Fibroblast of mammary gland (primary cell): ENCODE measurements at regions not wholly inside any gene's neighbourhood (a gene's known extent, or its start where the extent isn't known, plus 50 kb on each side); places are given as distances from the start of the nearest gene placed in this dataset.

Experiments
- DNase-seq: peaks from one replicate; pipeline ENCODE4 v3.0.0-alpha.2; 2010; ENCODE audit warnings: low read depth
- H3K4me3 ChIP-seq: 2 replicates; pipeline ENCODE4 v1.5.1; 2011; ENCODE audit warnings: low read depth, mild to moderate bottlenecking, low read length, moderate library complexity; ENCODE audit not compliant: control insufficient read depth
- TF ChIP-seq, protein P1 (sequence below): conservative IDR thresholded peaks from 2 replicates; pipeline ENCODE4 v1.5.1; 2011; ENCODE audit warnings: low read depth, low read length, inconsistent platforms; ENCODE audit not compliant: control insufficient read depth, insufficient read depth

- TF ChIP-seq, protein P1, sequence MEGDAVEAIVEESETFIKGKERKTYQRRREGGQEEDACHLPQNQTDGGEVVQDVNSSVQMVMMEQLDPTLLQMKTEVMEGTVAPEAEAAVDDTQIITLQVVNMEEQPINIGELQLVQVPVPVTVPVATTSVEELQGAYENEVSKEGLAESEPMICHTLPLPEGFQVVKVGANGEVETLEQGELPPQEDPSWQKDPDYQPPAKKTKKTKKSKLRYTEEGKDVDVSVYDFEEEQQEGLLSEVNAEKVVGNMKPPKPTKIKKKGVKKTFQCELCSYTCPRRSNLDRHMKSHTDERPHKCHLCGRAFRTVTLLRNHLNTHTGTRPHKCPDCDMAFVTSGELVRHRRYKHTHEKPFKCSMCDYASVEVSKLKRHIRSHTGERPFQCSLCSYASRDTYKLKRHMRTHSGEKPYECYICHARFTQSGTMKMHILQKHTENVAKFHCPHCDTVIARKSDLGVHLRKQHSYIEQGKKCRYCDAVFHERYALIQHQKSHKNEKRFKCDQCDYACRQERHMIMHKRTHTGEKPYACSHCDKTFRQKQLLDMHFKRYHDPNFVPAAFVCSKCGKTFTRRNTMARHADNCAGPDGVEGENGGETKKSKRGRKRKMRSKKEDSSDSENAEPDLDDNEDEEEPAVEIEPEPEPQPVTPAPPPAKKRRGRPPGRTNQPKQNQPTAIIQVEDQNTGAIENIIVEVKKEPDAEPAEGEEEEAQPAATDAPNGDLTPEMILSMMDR, result no peak
- no peak for DNase-seq
- H3K4me3 ChIP-seq, result no peak overlapping the region
Observed at GRCh38 chr3:25894101-25894500, 104.2 kb downstream of the OXSM start.

DNA sequence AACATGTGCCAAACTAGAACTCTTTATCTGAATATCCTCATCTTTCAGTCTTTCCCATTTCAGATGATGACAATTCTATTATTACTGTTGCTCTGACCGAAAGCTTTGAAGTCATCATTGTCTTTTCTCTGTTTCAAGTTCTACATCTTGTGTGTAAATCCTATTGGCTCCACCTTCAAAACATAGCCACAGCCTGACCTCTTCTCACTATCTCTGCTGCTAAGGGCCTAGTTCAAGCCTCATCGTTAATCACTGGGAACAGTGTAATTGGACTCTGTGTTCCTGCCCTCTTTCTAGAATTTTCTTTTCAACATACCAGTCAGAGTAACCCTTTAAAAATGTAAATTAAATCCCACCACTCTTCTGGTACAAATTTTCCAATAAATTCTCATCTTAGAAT lies 105.1 kb downstream of the OXSM start:
- H3K4me3 ChIP-seq, result no peak overlapping the region
- DNase-seq, result no peak
- TF ChIP-seq, protein P1, result no peak

- H3K4me3 ChIP-seq, result no peak overlapping the region
- peak; percentile 47 for DNase-seq
- TF ChIP-seq, protein P1, result no peak
Observed at GRCh38 chr3:25895443-25895842, 105.6 kb downstream of the OXSM start.

DNA sequence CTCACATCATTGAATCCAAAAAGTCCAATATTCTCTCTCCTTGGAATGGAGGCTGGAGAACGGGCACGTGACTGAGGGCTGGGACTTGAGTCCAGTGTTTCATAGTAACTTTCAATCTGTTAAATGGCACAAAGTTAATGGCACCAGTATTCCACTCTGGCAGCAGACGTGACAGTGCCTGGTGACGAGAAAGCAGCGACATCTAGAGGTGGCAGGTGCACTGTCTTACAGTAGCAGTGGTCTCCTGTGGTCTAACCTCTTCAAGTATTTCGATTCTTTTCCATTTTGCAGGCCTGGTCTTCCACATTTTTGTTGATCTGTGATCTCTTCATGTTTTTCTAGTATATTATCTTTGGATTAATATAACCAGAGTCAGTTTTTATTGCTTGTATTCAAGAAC lies 107.1 kb downstream of the OXSM start:
- no peak for DNase-seq
- no peak overlapping the region for H3K4me3 ChIP-seq
- TF ChIP-seq, protein P1, result peak; percentile 20

DNA sequence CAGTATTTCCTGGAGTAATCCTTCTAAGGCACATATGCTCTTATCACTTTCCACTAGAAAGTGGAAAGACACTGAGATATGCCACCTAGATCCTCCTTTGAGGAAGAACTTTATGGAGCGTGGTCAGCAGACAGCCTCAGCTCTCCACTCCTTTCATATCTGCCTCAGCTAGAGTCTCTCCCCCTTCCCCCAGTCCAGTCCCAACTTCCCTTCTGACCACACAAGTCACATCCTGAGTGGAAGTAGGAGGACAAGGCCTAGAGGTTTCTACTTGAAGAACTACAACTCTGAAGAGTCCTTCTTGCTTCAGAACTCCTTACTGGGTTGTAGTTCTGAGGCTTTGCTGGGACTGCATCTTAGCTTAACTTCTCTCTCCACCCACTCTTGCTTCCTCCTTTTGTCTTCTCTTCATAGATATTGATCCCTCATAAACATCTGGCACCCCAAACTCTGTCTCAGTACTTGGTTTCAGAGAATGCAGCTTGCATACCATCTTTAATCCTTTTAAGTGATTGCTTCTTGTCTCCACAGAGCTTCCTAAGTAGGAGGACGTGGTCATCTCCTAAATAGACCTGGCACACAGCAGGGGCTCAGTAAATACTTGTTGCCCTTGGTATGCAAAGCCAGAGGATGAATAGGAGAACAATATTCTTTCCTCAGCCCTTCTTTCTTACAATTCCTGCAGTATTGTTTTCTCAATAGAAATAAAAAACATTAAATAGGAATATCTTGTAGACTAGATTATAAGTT lies 109.6 kb downstream of the OXSM start:
- DNase-seq, result no peak
- TF ChIP-seq, protein P1, result no peak
- no peak overlapping the region for H3K4me3 ChIP-seq

DNA sequence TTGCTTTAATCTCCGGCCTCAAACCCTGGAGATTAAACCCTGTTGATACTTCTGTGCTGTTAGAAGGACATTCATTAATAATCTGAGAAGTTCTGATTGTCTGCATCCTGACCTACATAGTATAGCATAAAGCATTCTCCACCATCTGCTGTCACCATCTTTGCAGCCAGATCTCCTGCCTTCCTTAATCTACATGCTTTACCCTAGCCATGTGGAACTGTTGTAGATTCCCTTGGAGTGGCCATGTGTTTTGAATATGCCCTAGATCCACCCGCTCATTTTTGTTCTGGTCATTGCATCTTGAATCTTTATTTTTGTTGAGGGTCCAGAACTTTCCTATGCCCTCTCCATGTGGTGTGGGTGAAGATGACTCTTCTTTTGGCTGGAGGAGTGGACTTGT lies 110.3 kb downstream of the OXSM start:
- DNase-seq, result no peak
- TF ChIP-seq, protein P1, result no peak
- H3K4me3 ChIP-seq, result no peak overlapping the region
